ENCODE measurements at regions not wholly inside any gene's neighbourhood (a gene's known extent, or its start where the extent isn't known, plus 50 kb on each side); places are given as distances from the start of the nearest gene placed in this dataset.
A peak's percentile ranks its signal among the peaks of the same experiment; 100 is the strongest.

- H3K27me3 ChIP-seq (ENCODE audit: control insufficient read depth, insufficient read depth, low read length) = no peaks in the 10 kb centered on the region
- H3K4me3 ChIP-seq (ENCODE audit: low read depth, low read length) = no peak overlapping the region
- H3K36me3 ChIP-seq (ENCODE audit: control insufficient read depth, insufficient read depth, low read length) = no peaks in the 10 kb centered on the region
- FAIRE-seq (no peak), DNase-seq (ENCODE audit: low read depth) (no peak)
- TF ChIP-seq, protein P1, sequence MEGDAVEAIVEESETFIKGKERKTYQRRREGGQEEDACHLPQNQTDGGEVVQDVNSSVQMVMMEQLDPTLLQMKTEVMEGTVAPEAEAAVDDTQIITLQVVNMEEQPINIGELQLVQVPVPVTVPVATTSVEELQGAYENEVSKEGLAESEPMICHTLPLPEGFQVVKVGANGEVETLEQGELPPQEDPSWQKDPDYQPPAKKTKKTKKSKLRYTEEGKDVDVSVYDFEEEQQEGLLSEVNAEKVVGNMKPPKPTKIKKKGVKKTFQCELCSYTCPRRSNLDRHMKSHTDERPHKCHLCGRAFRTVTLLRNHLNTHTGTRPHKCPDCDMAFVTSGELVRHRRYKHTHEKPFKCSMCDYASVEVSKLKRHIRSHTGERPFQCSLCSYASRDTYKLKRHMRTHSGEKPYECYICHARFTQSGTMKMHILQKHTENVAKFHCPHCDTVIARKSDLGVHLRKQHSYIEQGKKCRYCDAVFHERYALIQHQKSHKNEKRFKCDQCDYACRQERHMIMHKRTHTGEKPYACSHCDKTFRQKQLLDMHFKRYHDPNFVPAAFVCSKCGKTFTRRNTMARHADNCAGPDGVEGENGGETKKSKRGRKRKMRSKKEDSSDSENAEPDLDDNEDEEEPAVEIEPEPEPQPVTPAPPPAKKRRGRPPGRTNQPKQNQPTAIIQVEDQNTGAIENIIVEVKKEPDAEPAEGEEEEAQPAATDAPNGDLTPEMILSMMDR (IDR thresholded peaks at IDR 0.05; ENCODE audit: insufficient read depth, low read length, severe bottlenecking) = no peak
Observed at GRCh38 chr10:130820880-130821482, 490.5 kb downstream of the TCERG1L start.

DNA sequence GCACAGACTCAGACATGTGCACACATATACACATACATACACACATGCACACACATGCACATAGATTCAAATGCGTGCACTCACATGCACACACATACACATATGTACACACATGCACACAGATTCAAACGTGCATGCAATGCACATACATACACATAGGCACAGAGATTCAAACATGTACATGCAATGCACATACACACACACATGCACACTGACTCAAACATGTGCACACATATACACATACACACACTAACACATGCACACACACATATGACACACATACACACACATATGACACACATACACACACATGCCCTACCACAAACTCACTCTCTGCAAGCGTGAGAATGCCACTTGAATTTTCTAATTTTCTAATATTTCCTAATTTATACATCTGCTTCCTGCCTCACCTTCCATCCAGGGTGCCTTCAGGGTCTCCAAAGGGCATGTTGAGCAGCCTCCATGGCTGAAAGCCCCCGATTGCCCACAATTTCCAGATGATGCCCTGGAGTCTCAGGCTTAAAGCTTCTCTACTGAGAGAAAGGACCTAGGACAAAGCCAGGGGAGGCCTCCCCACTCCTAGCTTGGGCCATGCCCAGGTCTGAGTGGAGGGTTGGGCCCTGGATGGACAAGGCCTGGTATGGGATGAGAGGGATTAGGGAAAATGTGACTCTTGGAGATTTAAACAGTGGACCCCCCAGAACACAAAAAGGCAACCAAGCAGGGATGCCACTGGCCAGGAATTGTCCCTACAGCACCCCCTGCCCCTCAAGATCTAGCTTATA is 487.1 kb downstream of the TCERG1L start:
- no peaks in the 10 kb centered on the region for H3K27me3 ChIP-seq (ENCODE audit: control insufficient read depth, insufficient read depth, low read length)
- TF ChIP-seq, protein P1 (IDR thresholded peaks at IDR 0.05; ENCODE audit: insufficient read depth, low read length, severe bottlenecking) = no peak
- DNase-seq (ENCODE audit: low read depth) = no peak
- H3K4me3 ChIP-seq (ENCODE audit: low read depth, low read length) = no peak overlapping the region
- peak; percentile 23 for FAIRE-seq
- H3K36me3 ChIP-seq (ENCODE audit: control insufficient read depth, insufficient read depth, low read length) = no peaks in the 10 kb centered on the region

GRCh38 chr10:130833596-130833995 is 477.9 kb downstream of the TCERG1L start:
- H3K27me3 ChIP-seq (ENCODE audit: control insufficient read depth, insufficient read depth, low read length) = no peaks in the 10 kb centered on the region
- TF ChIP-seq, protein P1 (IDR thresholded peaks at IDR 0.05; ENCODE audit: insufficient read depth, low read length, severe bottlenecking) = no peak
- no peaks in the 10 kb centered on the region for H3K36me3 ChIP-seq (ENCODE audit: control insufficient read depth, insufficient read depth, low read length)
- no peak for DNase-seq (ENCODE audit: low read depth)
- FAIRE-seq = no peak
- H3K4me3 ChIP-seq (ENCODE audit: low read depth, low read length) = no peak overlapping the region

GRCh38 chr10:130834170-130834569 is 477.4 kb downstream of the TCERG1L start:
- TF ChIP-seq, protein P1 (IDR thresholded peaks at IDR 0.05; ENCODE audit: insufficient read depth, low read length, severe bottlenecking) = no peak
- Histone ChIP-seq H3K36me3 (ENCODE audit: control insufficient read depth, insufficient read depth, low read length) (no peaks in the 10 kb centered on the region), H3K4me3 (ENCODE audit: low read depth, low read length) (no peak overlapping the region), H3K27me3 (ENCODE audit: control insufficient read depth, insufficient read depth, low read length) (no peaks in the 10 kb centered on the region)
- FAIRE-seq = no peak
- DNase-seq (ENCODE audit: low read depth) = no peak

DNA sequence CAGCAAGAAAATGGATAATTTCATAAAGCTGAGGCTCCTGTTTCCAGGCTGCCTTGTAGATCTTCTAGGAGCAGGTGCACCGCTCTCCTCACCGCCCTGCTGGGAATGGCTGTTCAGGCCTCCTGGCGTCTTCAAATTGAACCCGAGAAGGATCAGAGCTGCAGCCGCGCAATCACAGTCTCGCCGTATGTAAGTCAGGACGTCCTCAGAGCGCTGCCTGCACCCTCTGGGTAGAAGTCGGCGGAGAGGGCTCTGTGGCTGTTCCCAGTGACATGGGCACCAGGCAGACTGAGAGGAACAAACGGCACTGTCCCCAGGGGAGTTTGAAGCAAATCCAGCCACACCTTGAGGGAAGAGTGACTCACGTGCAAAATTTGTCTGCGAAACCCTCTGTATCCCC is 476.9 kb downstream of the TCERG1L start:
- FAIRE-seq = no peak
- Histone ChIP-seq H3K4me3 (ENCODE audit: low read depth, low read length) (no peak overlapping the region), H3K36me3 (ENCODE audit: control insufficient read depth, insufficient read depth, low read length) (no peaks in the 10 kb centered on the region), H3K27me3 (ENCODE audit: control insufficient read depth, insufficient read depth, low read length) (no peaks in the 10 kb centered on the region)
- TF ChIP-seq, protein P1 (IDR thresholded peaks at IDR 0.05; ENCODE audit: insufficient read depth, low read length, severe bottlenecking) = no peak
- no peak for DNase-seq (ENCODE audit: low read depth)

Data from bronchial epithelial cell (primary cell).